GM19238 (cell line): ENCODE measurements at regions not wholly inside any gene's neighbourhood (a gene's known extent, or its start where the extent isn't known, plus 50 kb on each side); places are given as distances from the start of the nearest gene placed in this dataset.
"Not testable (repeated sequence)": the region's sequence is repeated elsewhere in the genome, so short reads cannot be mapped to it uniquely, and the experiment has no call there.

Experiments
- DNase-seq: peaks from one replicate; pipeline ENCODE4 v3.0.0; 2011; ENCODE audit warnings: low spot score; ENCODE audit not compliant: insufficient read length

- no peak for DNase-seq
Measured at GRCh38 chr5:60101573-60101972, 208.0 kb upstream of the PDE4D start.

DNA sequence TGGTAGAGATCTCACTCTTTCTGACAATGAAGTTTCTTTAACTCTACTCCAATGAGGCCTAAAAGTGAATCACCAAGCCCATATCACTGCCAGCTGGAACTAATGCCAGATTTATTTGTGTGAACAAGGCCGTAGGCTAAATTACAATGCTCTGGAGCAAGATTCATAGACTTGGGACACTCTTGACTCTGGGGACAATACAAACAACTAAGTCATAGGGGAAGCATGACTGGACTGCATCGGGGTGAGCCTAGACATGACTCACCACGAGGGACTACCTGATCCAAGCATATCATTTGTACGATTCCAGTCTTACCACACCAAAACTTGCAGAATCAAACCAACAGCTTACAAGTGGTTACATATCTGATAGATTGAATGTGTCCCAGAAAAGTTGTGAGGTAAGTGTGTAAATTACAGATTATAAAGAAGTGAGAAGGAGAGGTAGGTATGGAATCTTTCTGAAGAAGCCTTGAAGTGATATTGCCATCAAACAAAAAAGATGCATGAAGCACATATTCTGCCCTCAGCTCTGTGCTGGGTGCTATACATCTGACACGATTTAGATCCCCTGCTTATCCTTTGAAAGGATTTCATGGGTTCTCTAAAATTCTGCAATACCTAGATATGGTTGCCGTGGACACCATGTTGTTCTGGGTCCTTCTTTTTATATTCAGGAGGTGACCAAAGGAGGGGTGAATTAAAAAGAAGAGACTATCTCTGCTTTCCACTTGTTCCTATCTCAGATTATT, 199.3 kb upstream of the PDE4D start:
- DNase-seq: no peak

DNA sequence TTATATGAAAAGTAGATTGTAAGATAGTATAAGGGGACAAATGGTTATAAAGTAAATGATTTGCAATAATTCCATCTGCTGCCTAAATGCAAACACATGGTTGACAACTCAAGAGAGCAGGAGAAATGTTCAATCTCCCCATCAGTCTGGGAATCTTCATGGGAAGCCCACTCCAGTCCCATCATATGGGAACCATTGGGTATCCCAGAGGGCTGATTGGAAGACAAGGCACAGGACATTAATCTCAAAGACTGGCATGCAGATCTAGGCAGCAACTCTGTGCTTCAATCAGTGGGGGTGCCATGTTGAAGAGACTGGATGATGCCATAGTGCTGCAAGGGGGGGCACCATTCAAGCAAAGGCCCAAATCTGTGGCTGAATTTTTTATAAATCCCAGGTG, 193.1 kb upstream of the PDE4D start:
- DNase-seq: no peak

GRCh38 chr5:60084226-60084625, 190.7 kb upstream of the PDE4D start:
- DNase-seq: no peak

DNA sequence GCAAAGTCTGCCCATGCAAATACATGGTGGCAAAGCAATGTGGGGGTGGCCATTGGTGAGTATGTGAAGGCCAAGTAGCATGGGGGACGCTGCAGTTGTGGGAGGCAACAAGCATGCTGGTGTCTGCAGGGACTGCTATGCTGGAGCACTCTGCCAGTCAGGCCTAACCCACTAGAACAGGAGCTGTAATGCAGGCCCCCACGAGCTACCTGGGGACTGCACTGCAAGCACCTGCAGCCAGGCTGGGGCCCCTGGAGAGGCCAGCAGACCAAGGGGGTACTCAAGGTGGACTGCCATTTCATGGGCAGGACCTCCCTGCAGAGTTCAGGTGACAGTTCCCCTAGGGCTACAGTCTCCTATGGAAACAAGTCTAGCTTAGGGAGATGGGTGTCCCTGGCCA, 183.8 kb upstream of the PDE4D start:
- DNase-seq: no peak

DNA sequence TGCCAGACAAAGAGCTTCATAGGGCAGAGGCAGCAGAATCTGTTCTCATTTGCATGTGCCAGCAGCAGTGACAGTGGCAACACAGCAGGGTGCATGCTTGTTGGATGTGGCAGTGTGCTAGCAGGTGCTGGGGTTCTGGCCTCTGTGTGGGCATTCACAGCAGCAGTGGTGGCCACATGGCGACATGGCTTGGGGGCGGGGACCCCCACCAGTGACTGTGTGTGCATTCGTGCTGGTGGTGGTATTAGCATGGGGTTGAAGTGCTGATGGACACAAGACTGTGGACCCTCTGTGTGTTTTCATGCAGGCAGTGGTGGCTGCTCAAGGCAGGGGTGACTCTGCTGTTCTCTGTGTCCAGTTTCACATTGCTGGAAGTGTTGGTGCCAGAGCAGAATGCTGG, 183.2 kb upstream of the PDE4D start:
- DNase-seq: no peak

DNA sequence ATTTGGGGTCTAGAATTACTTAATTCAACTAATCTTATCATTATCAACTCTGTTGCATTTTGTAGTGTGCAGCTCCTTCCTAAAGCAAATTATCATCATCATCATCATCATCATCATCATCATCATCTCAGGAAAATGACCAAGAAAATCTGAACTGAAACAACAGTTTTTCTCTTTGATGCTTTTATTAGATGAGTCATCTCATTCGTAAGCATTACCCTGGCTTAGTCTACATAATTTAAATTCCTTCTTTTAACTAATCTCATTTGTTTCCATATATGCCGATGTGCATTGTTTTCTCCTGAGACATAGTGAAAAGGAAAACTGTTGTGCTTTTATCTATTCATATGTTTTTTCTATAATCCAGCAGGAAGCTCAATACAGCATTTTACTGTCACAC, 173.0 kb upstream of the PDE4D start:
- DNase-seq: no peak

DNA sequence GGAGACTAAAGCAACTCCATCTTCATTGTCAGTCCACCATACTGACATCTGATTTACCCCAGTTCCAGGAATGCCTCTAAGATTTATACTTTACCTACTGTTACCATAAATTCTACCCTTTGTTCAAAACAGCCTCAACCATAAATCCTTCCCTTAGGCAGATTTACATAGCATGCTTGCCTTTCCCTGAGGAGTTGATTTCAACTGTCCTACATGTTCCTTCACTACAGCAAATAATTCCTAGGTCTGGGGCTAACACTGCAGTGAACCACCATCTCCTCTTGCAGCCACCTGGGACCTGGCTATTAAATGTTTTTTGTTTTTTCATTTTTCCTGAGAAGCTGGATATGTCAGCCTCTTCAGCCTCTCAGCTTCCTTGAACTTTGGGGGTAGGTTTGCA, 166.9 kb upstream of the PDE4D start:
- no peak for DNase-seq

GRCh38 chr5:60056191-60056590, 162.7 kb upstream of the PDE4D start:
- no peak for DNase-seq

DNA sequence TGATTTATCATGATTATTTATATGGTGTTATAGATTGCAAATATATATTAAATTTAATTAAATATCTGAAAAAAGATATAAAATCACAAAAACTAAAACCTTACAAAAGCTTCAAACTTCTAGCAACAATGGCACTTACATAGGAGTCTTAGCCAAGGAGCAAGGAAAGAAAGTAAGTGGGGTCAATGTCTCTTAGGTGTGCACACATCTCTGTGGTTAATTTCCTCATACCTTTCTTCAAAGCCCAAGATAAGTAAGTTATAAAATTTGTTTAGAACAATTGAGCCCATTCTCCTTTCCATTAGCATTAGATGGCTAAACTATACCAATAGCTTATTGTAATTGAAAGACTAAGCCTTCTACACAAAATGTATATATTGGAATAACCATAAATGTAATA, 161.6 kb upstream of the PDE4D start:
- DNase-seq: no peak

DNA sequence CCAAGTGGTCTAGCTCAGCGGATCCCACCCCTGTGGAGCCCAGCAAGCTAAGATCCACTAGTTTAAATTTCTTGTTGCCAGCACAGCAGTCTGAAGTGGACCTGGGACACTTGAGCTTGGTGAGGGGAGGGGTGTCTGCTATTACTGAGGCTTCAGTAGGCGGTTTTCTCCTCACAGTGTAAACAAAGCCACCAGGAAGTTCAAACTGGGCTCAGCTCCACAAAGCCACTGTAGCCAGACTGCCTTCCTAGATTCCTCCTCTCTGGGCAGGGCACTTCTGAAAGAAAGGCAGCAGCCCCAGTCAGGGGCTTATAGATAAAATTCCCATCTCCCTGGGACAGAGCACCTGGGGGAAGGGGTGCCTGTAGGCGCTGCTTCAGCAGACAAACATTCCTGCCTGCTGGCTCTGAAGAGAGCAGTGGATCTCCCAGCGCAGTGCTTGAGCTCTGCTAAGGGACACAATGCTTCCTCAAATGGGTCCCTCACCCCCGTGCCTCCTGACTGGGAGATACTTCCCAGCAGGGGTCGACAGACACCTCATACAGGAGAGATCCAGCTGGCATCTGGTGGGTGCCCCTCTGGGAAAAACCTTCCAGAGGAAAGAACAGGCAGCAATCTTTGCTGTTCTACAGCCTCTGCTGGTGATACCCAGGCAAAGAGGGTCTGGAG, 148.6 kb upstream of the PDE4D start:
- DNase-seq: not testable (repeated sequence)

DNA sequence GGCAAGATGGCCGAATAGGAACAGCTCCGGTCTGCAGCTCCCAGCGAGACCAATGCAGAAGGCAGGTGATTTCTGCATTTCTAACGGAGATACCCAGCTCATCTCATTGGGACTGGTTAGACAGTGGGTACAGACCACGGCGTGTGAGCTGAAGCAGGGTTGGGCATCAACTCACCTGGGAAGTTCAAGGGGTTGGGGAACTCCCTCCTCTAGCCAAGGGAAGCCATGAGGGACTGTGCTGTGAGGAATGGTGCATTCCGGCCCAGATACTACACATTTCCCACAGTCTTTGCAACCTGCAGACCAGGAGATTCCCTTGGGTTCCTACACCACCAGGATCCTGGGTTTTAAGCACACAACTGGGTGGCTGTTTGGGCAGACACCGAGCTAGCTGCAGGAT, 148.0 kb upstream of the PDE4D start:
- not testable (repeated sequence) for DNase-seq

DNA sequence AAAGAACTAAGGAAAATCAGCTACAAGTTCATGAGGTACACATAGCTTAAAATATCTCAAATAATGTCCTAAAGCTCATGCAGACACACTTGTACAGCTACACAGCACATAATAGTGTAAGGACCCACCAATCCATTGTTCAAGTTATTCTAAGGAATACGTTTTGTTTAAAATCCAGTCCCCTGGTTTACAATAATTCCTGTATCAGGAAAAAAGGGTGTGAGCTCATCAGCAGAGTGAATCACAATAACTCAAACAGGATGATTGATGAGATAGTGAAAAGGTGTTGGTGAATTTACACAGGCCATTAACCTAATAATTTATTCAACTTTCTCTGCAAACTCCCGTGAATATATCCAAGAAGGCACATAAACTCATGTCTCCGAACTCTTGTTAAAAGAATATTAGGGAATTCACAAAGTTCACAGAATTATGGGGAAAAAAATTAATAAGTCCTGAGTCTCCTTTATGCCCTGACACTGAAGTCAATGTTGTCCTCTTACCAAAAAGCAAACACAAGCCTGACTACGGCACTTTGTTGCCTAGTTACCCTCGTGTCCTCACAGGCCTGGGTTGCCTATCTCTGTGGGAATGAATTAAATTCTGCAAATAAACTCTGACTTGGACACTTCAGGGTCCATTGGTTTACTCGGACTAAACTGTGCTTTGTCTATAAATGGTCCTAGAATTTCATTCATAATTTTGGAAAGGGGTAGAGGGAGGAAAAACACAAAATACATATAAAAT, 142.8 kb upstream of the PDE4D start:
- DNase-seq: no peak

GRCh38 chr5:60026161-60026560, 132.6 kb upstream of the PDE4D start:
- DNase-seq: no peak

- no peak for DNase-seq
Measured at GRCh38 chr5:60024104-60024503, 130.6 kb upstream of the PDE4D start.

DNA sequence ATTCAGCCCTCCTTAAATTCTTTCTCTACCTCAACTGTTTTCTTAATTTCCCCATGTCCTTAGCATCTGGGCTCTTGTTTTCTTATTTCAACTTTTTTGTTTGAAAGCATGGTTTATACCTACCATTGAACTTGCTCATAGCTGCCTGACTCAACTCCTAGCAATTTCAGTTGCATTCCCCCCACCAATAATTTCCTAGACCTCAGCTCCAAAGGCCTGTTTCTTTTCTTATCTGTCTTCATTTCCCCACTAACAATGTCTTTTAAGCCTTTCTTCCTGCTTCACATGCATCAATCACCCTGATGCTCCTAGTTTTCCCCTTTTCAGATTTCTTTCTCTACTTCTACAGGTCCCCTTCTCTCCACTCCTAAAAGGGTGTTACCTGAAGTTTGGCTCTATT, 129.7 kb upstream of the PDE4D start:
- DNase-seq: no peak

DNA sequence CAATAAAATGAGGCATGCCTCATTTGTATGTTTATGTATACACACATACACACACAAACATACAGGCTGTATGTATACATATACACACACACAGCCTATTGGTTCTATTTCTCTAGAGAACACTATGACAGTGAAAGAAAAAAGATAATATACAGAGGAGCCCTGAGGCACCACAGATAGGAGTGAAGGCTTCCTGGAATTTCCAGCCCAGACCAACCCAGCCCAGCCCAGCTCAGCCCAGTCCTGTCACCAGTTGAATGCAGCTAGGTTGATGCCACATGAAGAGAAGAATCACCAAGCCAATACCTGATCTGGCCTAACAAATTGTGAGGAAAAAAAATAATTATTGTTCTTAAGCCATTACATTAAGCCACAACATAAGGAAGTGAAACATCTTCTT, 126.9 kb upstream of the PDE4D start:
- DNase-seq: no peak

DNA sequence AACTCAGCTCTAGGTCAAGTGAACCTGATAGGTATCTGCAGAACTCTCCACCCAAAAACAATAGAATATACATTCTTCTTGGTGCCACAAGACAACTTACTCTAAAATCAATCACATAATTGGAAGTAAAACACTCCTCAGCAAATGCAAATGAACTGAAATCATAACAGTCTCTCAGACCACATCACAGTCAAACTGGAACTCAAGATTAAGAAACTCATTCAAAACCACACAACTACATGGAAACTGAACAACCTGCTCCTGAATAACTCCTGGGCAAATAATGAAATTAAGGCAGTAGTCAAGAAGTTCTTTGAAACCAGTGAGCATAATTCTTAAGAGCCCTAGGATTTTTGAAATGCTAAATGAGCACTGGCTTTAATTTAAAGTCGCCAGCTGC, 125.4 kb upstream of the PDE4D start:
- not testable (repeated sequence) for DNase-seq

DNA sequence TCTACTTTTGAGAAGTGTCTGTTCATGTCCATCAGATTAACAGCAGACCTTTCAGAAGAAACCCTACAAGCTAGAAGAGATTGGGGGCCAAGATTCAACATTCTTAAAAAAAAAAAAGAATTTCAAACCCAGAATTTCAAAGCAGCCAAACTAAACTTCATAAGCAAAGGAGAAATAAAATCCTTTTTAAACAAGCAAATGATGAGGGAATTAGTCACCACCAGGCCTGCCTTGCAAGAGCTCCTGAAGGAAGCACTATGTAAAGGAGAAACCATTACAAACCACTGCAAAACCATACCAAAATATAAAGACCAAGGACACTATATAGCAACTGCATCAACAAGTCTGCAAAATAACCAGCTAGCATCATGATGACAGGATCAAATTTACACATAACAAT, 124.6 kb upstream of the PDE4D start:
- DNase-seq: no peak

DNA sequence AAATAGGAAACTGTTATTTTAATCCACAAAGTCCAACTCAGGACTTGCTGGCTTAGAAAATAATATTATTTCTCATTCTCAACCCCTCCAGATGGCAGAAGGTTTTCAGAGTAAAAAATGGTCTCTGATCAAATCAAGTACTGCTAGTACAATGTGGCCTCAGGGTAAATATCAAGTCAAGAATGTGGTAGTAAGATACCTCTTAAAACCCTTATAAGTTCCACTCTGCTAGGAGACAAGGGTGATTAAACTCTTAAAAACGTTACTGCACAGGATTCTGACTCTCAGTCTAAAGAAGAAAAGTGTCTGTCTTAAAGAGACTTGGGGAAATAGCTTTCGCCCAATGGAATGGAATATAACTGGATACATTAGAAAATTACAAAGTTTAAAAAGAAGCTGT, 120.8 kb upstream of the PDE4D start:
- DNase-seq: no peak

- DNase-seq: no peak
Measured at GRCh38 chr5:60010853-60011252, 117.3 kb upstream of the PDE4D start.

GRCh38 chr5:60010328-60010727, 116.8 kb upstream of the PDE4D start:
- no peak for DNase-seq

DNA sequence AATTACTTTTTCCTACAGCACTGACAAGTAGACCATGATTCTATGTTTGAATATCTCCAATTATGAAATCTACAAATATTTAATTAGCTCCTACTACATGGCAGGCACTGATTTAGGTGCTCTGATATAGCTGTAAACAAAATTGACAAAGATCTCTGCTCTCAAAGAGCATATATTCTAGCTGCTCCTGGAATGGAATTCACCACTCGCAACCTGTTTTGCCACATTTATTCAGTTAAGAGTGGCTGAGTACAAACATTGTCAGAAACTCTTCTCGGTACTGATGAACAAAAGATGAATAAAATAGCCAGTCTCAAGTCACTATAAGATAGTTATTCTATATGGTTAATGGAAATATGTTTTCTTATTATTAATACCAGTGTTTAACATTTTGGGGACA, 114.2 kb upstream of the PDE4D start:
- DNase-seq: no peak
